Panc1 (cell line): ENCODE measurements at regions not wholly inside any gene's neighbourhood (a gene's known extent, or its start where the extent isn't known, plus 50 kb on each side); places are given as distances from the start of the nearest gene placed in this dataset.

Experiments used
- CTCF ChIP-seq: fragments of 450-650 bp; IDR thresholded peaks from 2 replicates; pipeline ENCODE4 v1.5.1; 2017; ENCODE audit warnings: mild to moderate bottlenecking
- POLR2AphosphoS5 ChIP-seq: IDR thresholded peaks from 2 replicates; pipeline ENCODE4 v1.6.1; 2012; ENCODE audit warnings: mild to moderate bottlenecking, low read depth, low read length, moderate library complexity
- SIN3A ChIP-seq: IDR thresholded peaks from 2 replicates; pipeline ENCODE4 v1.6.1; 2012; ENCODE audit warnings: low read depth, mild to moderate bottlenecking, low read length, moderate library complexity, borderline replicate concordance; ENCODE audit not compliant: insufficient read depth
- TCF7L2 ChIP-seq: IDR thresholded peaks from 2 replicates; pipeline ENCODE4 v1.6.1; 2011; ENCODE audit warnings: mild to moderate bottlenecking, low read depth, low read length, inconsistent platforms
- TF ChIP-seq, protein P1 (sequence below), 2 experiments: IDR thresholded peaks; 2 replicates each; pipeline ENCODE4 v1.6.1; 2011 to 2012; ENCODE audit warnings: low read depth in 2 of 2, control low read depth in 1 of 2, low read length in 1 of 2, mild to moderate bottlenecking in 1 of 2, moderate library complexity in 1 of 2; ENCODE audit not compliant: insufficient read depth in 1 of 2

DNA sequence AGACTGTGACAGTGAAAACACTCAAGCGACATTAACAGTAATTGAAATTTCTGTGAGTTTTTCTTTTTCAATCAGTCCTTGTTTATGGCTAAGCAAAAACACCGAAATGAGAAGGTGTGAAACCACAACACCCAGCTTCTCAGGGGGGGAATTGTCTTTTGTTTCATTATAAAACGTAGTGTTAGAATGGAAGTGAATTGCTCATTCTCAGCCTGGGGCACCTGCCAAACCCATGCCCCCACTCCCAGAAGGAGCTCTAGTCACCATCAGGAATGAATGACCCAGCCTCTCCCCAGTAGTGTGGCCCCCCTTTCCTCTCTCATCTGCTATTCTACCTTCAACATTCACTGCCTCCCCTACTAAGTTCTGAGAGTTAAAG, 185.8 kb upstream of the CFAP20DC start:
- TF ChIP-seq CTCF (no peak), SIN3A (no peak), POLR2AphosphoS5 (no peak), TCF7L2 (no peak)
- TF ChIP-seq, protein P1, sequence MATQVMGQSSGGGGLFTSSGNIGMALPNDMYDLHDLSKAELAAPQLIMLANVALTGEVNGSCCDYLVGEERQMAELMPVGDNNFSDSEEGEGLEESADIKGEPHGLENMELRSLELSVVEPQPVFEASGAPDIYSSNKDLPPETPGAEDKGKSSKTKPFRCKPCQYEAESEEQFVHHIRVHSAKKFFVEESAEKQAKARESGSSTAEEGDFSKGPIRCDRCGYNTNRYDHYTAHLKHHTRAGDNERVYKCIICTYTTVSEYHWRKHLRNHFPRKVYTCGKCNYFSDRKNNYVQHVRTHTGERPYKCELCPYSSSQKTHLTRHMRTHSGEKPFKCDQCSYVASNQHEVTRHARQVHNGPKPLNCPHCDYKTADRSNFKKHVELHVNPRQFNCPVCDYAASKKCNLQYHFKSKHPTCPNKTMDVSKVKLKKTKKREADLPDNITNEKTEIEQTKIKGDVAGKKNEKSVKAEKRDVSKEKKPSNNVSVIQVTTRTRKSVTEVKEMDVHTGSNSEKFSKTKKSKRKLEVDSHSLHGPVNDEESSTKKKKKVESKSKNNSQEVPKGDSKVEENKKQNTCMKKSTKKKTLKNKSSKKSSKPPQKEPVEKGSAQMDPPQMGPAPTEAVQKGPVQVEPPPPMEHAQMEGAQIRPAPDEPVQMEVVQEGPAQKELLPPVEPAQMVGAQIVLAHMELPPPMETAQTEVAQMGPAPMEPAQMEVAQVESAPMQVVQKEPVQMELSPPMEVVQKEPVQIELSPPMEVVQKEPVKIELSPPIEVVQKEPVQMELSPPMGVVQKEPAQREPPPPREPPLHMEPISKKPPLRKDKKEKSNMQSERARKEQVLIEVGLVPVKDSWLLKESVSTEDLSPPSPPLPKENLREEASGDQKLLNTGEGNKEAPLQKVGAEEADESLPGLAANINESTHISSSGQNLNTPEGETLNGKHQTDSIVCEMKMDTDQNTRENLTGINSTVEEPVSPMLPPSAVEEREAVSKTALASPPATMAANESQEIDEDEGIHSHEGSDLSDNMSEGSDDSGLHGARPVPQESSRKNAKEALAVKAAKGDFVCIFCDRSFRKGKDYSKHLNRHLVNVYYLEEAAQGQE (IDR thresholded peaks at IDR 0.05; ENCODE audit: insufficient read depth in 1 of 2, low read depth in 2 of 2, low read length in 1 of 2), result no peak
